Adrenal gland (tissue), 9 donors: ENCODE measurements at regions not wholly inside any gene's neighbourhood (a gene's known extent, or its start where the extent isn't known, plus 50 kb on each side); places are given as distances from the start of the nearest gene placed in this dataset.

Experiments used
- DNase-seq, 7 donors: peaks; one replicate each; pipeline ENCODE4 v3.0.0-alpha.2; 2019 to 2020
- H3K27ac ChIP-seq, 5 donors: fragments of 200-600 bp; sonication (generic) in 4 of 5; 1 replicate in 3 of 5; 2 replicates in 2 of 5; pipeline versions ENCODE4 v1.5.1 to v1.8.0; 2016 to 2020; ENCODE audit warnings: mild to moderate bottlenecking in 1 of 5
- H3K27me3 ChIP-seq: fragments of 200-600 bp; 2 replicates; pipeline ENCODE4 v1.8.0; 2021
- H3K36me3 ChIP-seq, 2 donors: fragments of 200-600 bp; replicated peaks in 1 of 2; 1 replicate in 1 of 2; 2 replicates in 1 of 2; pipeline versions ENCODE4 v1.5.1 to v1.8.0; 2018 to 2022
- H3K4me1 ChIP-seq, 2 donors: fragments of 200-600 bp; replicated peaks in 1 of 2; 1 replicate in 1 of 2; 2 replicates in 1 of 2; pipeline versions ENCODE4 v1.5.1 to v1.8.0; 2018 to 2021
- H3K4me3 ChIP-seq, 4 donors: fragments of 200-600 bp; sonication (generic) in 3 of 4; one replicate each; pipeline ENCODE4 v1.5.1; 2016 to 2018
- H3K9me3 ChIP-seq, 3 donors: fragments of 200-600 bp; sonication (generic) in 1 of 3; replicated peaks in 1 of 3; 1 replicate in 2 of 3; 2 replicates in 1 of 3; pipeline versions ENCODE4 v1.5.1 to v1.8.0; 2016 to 2021
- CTCF ChIP-seq, 6 experiments: fragments of 450-650 bp in 4 of 6; fragments of 200-600 bp in 2 of 6; sonication (generic) in 1 of 6; IDR thresholded peaks; 1 replicate in 5 of 6; 2 replicates in 1 of 6; pipeline versions ENCODE4 v1.5.1 to v1.8.0; 2016 to 2021; ENCODE audit warnings: antibody characterized with exemption in 6 of 6, mild to moderate bottlenecking in 2 of 6, moderate library complexity in 1 of 6
- POLR2A ChIP-seq, 2 donors: fragments of 450-650 bp; IDR thresholded peaks; one replicate each; pipeline ENCODE4 v1.6.1; 2017; ENCODE audit warnings: antibody characterized with exemption in 2 of 2, mild to moderate bottlenecking in 2 of 2, moderate library complexity in 1 of 2
- WGBS, 4 donors: extraction: QIAGEN DNeasy Blood & Tissue Kit in 2 of 4; methylation state at CpG; one replicate each; pipeline versions ENCODE4 v1.1.5 to v1.1.7; 2013 to 2017; 5-methylcytosine and 5-hydroxymethylcytosine counted together
- intact Hi-C, 2 donors: fragments of 100-400 bp; cut with DNase I; formaldehyde crosslinking; loops; one replicate each; pipeline versions ENCODE4 v1.14.1 to v1.15.0; 2022 to 2023
- donor health status: healthy with polysubstance abuse.
- donor health status: Bipolar disorder and iron deficiency.
- donor health status: DM: yes; HTN: yes; CAD: no.
- donor health status: DM: no; HTN: no; CAD: no.
- donor health status: DM: no; HTN: no; CAD: no.

GRCh38 chrX:17285983-17286382 lies 89.0 kb upstream of the NHS start:
- no peaks in the 10 kb centered on the region for H3K27me3 ChIP-seq
- no peaks in the 10 kb centered on the region for H3K36me3 ChIP-seq
- H3K27ac ChIP-seq, result no peak overlapping the region
- no peak overlapping the region for H3K4me3 ChIP-seq
- H3K4me1 ChIP-seq, result no peaks in the 10 kb centered on the region
- 47 to 88% (median 77%) methylated on average over 2 of the region's 2 CpGs for WGBS, 4 donors
- TF ChIP-seq CTCF (IDR thresholded peaks at IDR 0.05) (no peak), POLR2A (IDR thresholded peaks at IDR 0.05) (no peak)
- no peaks in the 10 kb centered on the region for H3K9me3 ChIP-seq
- no peak for DNase-seq
- intact Hi-C loops, result no loop called here

- intact Hi-C loops, result no loop called here
Observed at GRCh38 chrX:17291171-17291900, 83.7 kb upstream of the NHS start.

GRCh38 chrX:17292111-17292527 lies 82.9 kb upstream of the NHS start:
- Histone ChIP-seq H3K27me3 (no peaks in the 10 kb centered on the region), H3K27ac (peak overlapping the region in 3 of 5 donors; percentile 35 to 51 (median 50)), H3K4me1 (no peaks in the 10 kb centered on the region), H3K4me3 (no peak overlapping the region), H3K36me3 (no peaks in the 10 kb centered on the region), H3K9me3 (no peaks in the 10 kb centered on the region)
- 24 to 54% (median 29%) methylated on average over 2 to 4 of the region's 4 CpGs for WGBS, 4 donors
- intact Hi-C loops, result no loop called here
- DNase-seq, result peak in 3 of 7 donors; percentile 1 to 48 (median 11)
- TF ChIP-seq POLR2A (IDR thresholded peaks at IDR 0.05) (no peak), CTCF (IDR thresholded peaks at IDR 0.05) (no peak)

More at GRCh38 chrX:17291171-17291900, 83.7 kb upstream of the NHS start:
- WGBS, 4 donors, result 40 to 55% (median 47%) methylated on average over 2 of the region's 2 CpGs
- TF ChIP-seq POLR2A (IDR thresholded peaks at IDR 0.05) (no peak), CTCF (IDR thresholded peaks at IDR 0.05) (no peak)
- Histone ChIP-seq H3K4me1 (no peaks in the 10 kb centered on the region), H3K27ac (peak overlapping the region in 4 of 5 donors; percentile 32 to 51 (median 42)), H3K9me3 (no peaks in the 10 kb centered on the region), H3K4me3 (no peak overlapping the region), H3K27me3 (no peaks in the 10 kb centered on the region), H3K36me3 (no peaks in the 10 kb centered on the region)
- DNase-seq, result peak; percentile 55 to 77 (median 65)

- H3K4me3 ChIP-seq, result no peak overlapping the region
- H3K9me3 ChIP-seq, result no peaks in the 10 kb centered on the region
- intact Hi-C loops, result no loop called here
- no peak for TF ChIP-seq CTCF (IDR thresholded peaks at IDR 0.05)
- no peak for TF ChIP-seq POLR2A (IDR thresholded peaks at IDR 0.05)
- H3K27me3 ChIP-seq, result no peaks in the 10 kb centered on the region
- no peak overlapping the region for H3K27ac ChIP-seq
- no peaks in the 10 kb centered on the region for H3K36me3 ChIP-seq
- 60 to 92% (median 84%) methylated on average over 1 of the region's 1 CpG; no CpG with 5 or more reads in 1 of the 4 donors for WGBS, 4 donors
- no peaks in the 10 kb centered on the region for H3K4me1 ChIP-seq
- DNase-seq, result no peak
Observed at GRCh38 chrX:17294561-17294960, 80.4 kb upstream of the NHS start.
